Activated CD4-positive, alpha-beta T cell treated with anti-CD3 and anti-CD28 coated beads, Interleukin-2, Interleukin-6, amounts not matched to agents 100 ng/mL and 50 ng/mL, durations not matched to agents 16 hours and 8 hours (primary cell): ENCODE measurements at regions not wholly inside any gene's neighbourhood (a gene's known extent, or its start where the extent isn't known, plus 50 kb on each side); places are given as distances from the start of the nearest gene placed in this dataset.

ENCODE experiments used
- DNase-seq: peaks from one replicate; pipeline ENCODE4 v3.0.0-alpha.2; 2020

GRCh38 chr4:20302336-20302735 is 50.6 kb downstream of the SLIT2 start:
- DNase-seq, result no peak

DNA sequence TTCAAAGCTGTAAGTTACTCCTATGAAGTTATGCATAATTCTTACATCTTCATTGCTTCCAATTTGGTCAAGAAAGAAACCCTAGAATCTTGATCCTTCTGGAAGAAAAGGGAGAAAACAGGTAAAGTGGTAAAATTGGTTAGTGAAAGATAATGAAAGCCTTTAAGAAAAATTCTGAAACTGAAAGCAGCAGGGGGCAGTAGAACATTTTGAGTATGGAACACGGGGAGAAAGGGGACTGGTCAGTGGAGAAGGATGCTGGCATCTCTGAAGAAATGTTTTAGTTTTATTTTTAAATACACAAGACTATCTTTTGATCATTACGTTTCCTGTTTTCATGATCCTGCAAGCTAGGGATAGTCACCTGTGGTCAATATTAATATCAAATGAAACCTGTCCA is 54.3 kb downstream of the SLIT2 start:
- DNase-seq, result no peak

GRCh38 chr4:20311856-20312255 is 60.2 kb downstream of the SLIT2 start:
- no peak for DNase-seq

DNA sequence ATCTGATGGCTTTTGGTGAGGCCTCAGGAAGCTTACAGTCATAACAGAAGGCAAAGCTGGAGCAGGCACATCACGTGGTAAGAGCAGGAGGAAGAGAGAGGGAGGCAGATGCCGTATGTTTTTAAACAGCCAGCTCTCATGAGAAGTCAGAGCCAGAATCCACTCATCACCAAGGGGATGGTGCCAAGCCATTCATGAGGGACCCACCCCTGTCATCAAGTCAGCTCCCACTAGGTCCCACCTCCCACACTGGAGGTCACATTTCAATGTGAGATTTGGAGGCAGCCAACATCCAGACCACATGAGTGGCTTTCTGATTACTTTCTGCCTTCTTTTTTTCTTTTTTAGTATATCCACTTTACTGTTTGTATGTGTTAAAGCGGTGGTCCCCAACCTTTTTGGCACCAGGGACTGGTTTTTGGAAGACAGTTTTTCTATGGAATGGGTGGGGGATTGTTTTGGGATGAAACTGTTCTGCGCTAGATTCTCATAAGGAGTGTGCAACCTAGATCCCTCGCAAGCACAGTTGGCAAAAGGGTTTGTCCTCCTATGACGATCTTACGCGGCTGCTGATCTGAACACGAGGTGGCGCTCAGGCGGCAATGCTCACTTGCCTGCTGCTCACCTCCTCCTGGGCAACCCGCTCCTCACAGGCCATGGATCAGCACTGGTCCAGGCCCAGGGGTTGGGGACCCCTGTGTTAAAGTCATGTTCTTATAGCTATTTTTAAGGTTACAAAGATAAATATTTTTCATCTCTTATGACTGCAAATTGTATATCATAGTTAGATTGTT is 61.7 kb downstream of the SLIT2 start:
- peak; percentile 1 for DNase-seq

DNA sequence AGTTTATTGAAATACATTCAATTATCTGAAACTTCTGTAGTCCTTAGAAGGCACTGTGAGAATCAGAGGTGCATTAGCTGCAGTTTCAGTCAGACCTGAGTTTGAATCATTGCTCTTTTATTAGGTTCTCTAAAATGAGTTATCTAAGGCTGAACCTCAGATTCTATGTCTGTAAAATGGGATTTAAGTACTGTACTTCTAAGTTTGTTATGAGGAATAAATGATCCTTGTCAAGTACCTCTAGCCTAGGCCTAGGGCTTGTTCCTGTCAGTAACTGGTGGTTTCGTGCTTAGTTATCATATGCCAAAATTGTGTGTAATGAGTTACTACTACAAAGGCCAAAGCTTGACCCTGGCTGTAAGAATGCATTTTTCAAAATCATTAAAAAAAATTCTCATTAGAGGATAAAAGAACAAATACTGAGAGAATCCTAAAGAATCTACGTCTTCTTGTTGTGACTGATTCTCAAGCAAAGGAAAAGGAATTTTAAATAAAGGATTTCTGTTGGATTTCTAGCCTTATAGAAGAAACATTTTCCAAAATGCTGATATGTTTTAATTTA is 65.8 kb downstream of the SLIT2 start:
- no peak for DNase-seq

GRCh38 chr4:20318001-20318908 is 66.5 kb downstream of the SLIT2 start:
- no peak for DNase-seq

DNA sequence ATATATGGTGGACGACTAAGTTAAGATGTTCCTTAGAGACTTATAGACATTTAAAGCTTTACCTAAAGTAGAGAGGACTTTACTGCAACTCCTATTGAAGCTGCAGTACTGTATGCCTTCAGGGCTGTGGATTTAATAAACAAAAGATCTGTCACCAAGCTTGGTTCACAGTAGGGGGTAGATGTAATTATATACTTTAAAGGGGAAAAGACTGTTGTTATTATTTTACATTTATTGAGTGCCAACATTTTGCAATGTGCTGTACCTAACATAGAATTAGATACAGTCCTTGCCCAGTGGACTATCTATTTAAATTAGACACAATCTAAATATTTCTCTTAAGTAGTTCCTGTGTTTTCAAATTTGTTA is 67.2 kb downstream of the SLIT2 start:
- no peak for DNase-seq

GRCh38 chr4:20319825-20320612 is 68.3 kb downstream of the SLIT2 start:
- DNase-seq, result no peak

GRCh38 chr4:20323991-20324390 is 72.3 kb downstream of the SLIT2 start:
- DNase-seq, result no peak

DNA sequence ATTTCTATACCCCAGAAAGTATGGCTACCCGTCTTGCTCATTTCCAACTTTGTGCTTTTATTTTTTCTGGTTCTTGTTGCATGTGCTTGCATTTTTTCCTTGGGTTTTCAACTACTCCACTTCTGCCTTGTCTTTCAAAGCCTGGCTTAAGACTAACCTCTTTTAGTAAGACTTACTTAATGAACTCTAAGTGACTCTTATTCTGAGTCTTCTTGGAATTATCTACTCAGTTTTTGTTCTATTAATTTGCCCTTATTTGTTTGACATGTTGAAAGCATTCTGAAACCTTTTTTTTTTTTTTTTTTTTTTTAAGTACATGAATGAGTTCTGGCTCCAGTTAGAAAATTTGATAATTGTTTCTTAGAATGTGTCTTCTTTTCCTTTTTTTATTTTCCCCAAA is 74.8 kb downstream of the SLIT2 start:
- no peak for DNase-seq

- DNase-seq, result no peak
Measured at GRCh38 chr4:20326977-20327376, 75.3 kb downstream of the SLIT2 start.

DNA sequence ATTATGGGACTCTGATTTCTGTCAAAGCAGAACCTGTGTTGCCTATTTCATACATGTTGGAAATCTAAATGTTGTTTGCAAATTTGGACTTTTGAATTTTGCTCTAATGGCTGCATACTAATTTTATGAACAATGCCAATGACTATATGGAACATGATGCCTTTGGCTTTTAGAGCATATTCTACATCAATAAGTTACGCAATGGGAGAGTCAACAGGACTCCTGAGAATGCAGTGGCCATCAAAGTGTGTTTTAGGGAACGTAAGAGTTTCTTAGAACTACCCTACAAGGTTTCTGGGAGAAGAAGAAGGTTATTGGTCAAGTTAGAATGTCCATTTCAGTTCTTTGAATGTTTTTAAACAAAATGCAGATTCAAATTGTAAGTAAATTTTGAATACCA is 76.1 kb downstream of the SLIT2 start:
- no peak for DNase-seq

DNA sequence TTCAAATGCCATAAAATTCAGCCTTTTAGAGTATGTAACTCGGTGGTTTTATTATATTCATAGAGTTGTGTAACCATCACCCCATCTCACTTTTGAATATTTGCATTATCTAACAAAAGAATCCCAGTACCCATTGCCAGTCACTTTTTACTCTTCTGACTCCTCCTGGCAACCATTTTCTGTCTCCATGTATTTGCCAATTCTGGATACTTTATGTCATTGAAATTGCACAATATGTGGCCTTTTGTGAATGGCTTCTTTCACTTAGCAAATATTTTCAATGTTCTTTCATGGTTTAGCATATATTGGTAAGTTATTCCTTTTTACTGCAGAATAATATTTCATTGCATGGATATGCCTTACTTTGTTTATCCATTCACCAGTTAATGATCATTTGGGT is 79.9 kb downstream of the SLIT2 start:
- DNase-seq, result no peak

DNA sequence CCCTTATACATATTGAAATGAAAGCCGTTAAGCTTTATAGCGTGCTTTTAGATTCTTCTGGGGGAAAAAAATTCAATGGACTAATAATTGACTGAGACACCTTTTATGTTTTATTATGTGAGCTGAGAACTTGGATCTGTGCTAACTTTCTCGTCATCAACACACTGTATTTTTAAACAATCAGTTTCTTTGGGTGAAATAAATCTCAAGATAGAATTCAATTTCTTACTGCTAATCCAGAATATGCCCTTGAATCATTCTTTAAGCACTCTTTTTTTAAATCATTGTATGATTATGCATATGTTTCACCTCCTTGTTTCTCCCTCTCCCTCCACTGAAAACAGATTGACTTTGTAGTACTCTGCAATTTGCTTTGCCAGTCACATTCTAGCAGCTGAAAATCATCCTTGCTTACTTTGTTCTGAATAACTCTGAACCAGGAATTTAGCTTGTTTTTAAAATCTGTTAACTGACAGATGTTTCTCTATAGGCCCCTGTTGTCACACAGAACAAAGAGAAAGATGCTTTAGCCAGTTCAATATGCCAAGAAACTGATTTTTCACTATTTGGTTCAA is 81.5 kb downstream of the SLIT2 start:
- no peak for DNase-seq

DNA sequence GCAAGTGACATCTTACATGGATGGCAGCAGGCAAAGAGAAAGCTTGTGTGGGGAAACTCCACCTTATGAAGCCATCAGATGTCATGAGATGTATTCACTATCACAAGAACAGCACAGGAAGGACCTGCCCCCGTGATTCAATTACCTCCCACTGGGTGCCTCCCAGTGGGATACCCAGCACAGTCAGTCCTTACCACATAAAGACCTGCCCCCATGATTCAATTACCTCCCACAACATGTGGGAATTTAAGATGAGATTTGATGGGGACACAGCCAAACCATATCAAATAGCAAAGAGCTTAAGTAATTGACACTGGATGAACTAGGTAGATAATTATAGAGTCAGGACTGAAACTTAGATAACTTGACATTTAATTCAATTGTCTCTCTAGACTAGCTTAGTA is 85.6 kb downstream of the SLIT2 start:
- no peak for DNase-seq

- no peak for DNase-seq
Measured at GRCh38 chr4:20338841-20339240, 87.1 kb downstream of the SLIT2 start.

DNA sequence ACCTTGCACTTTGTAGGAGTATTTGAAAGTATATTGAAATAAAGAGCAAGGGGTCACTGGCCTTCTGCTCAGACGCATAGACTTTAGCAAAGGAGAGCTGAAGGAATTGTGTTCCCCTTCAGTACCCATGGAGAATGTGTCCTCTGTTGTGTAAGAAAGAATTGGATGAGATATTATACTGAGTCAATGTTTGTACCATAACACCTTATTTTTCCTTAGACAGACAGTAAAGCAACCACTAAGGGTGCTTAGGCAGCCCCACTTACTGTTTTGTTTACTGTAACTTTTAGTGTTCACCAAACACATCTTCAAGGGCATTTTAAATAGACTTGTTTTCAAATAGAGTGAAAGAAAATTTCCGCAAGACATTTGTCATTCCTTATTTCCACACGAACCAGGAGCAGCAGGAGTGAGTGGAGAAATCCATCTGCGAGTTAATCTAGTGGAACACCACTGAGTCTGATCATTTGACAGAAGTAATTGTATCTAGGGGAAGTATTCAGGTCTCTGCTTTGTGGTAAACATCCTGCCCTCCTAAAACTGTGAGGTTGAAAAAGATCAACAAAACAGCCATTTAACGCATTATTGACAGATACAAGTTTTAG is 89.5 kb downstream of the SLIT2 start:
- DNase-seq, result no peak

GRCh38 chr4:20347531-20347930 is 95.8 kb downstream of the SLIT2 start:
- DNase-seq, result no peak

DNA sequence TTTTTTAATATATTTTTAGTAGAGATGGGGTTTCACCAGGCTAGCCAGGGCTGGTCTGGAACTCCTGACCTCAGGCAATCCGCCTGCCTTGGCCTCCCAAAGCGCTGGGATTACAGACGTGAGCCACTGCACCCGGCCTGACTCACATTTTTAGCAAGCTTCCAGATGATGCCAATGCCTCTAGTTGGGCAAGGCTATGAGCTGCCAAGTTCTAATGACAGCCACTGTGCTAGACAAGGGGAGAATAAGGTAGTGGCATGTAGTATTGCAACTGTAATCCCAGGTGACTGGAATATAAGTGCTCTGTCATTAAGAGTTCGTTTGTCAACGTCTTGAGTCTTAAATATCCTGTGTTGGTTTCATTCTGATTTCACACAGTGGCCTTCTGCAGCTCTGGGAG is 96.7 kb downstream of the SLIT2 start:
- no peak for DNase-seq

- DNase-seq, result no peak
Measured at GRCh38 chr4:20351360-20352162, 99.9 kb downstream of the SLIT2 start.

DNA sequence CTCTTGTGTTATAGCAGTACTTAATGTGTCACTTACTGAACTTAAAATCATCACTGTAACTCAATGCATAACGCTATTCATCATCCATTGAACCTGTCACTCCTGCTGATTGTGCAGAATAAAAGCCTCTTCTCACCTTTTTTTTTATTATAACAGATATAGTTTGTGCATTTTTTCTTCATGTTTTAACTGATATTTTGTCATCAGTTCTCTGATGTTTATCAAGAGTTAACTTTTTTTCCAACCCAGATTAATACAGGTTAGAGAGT is 100.4 kb downstream of the SLIT2 start:
- no peak for DNase-seq

DNA sequence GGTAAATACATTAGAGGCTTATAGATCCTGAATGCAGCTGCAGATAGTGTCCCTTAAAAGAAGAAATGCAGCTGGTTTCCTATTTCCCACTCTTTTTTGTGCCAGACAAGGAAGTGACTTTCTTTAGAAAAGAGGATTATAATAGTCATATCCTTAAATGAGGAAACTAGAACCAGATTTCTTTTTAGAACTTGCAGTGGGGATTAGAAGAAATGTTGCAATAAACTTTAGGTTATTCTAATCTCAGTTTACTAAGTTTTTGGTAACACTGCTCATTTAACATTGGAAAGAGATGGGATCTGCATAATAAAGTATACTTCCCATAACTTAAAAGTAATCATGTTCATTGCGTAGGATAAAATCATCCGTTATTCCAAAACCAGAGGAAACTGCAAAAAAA is 101.9 kb downstream of the SLIT2 start:
- no peak for DNase-seq
